ENCODE measurements at regions not wholly inside any gene's neighbourhood (a gene's known extent, or its start where the extent isn't known, plus 50 kb on each side); places are given as distances from the start of the nearest gene placed in this dataset.

GRCh38 chr7:127487381-127487780, 94.9 kb upstream of the ZNF800 start:
- Histone ChIP-seq H4K20me1 (ENCODE audit: insufficient read depth, low read length) (no peaks in the 10 kb centered on the region), H3K79me2 (ENCODE audit: insufficient read depth, low read length) (no peaks in the 10 kb centered on the region), H3K9me3 (ENCODE audit: low read length) (no peaks in the 10 kb centered on the region), H3K27me3 (ENCODE audit: insufficient read depth, low read length) (no peaks in the 10 kb centered on the region), H3K27ac (ENCODE audit: low read depth, low read length, poor library complexity, severe bottlenecking) (no peak overlapping the region), H3K9me2 (ENCODE audit: low read depth, low read length) (no peaks in the 10 kb centered on the region), H3F3A (ENCODE audit: insufficient read depth, low read length) (no peaks in the 10 kb centered on the region), H3K9ac (ENCODE audit: low read length) (no peak overlapping the region), H3K4me1 (ENCODE audit: insufficient read depth, low read length, severe bottlenecking) (no peaks in the 10 kb centered on the region), H3K36me3 (ENCODE audit: insufficient read depth, low read length) (no peaks in the 10 kb centered on the region), H2AFZ (ENCODE audit: low read length) (no peak overlapping the region), H3K4me3 (ENCODE audit: low read depth, low read length, poor library complexity, severe bottlenecking) (no peak overlapping the region), H3K4me2 (ENCODE audit: low read length) (no peak overlapping the region)
- TF ChIP-seq EZH2 (IDR thresholded peaks at IDR 0.05; ENCODE audit: borderline replicate concordance, low read length), result no peak

GRCh38 chr7:127486654-127487053, 94.1 kb upstream of the ZNF800 start:
- H3K9me3 ChIP-seq (ENCODE audit: low read length), result no peaks in the 10 kb centered on the region
- H3K4me3 ChIP-seq (ENCODE audit: low read depth, low read length, poor library complexity, severe bottlenecking), result no peak overlapping the region
- no peak overlapping the region for H3K27ac ChIP-seq (ENCODE audit: low read depth, low read length, poor library complexity, severe bottlenecking)
- TF ChIP-seq CTCF (IDR thresholded peaks at IDR 0.05; ENCODE audit: low read length), result peak; percentile 15; the same call in 1 of the 2 replicates
- no peak for TF ChIP-seq EZH2 (IDR thresholded peaks at IDR 0.05; ENCODE audit: borderline replicate concordance, low read length)
- no peaks in the 10 kb centered on the region for H3K36me3 ChIP-seq (ENCODE audit: insufficient read depth, low read length)
- no peaks in the 10 kb centered on the region for H3K27me3 ChIP-seq (ENCODE audit: insufficient read depth, low read length)
- no peak overlapping the region for H3K4me2 ChIP-seq (ENCODE audit: low read length)
- H3K79me2 ChIP-seq (ENCODE audit: insufficient read depth, low read length), result no peaks in the 10 kb centered on the region
- no peaks in the 10 kb centered on the region for H3F3A ChIP-seq (ENCODE audit: insufficient read depth, low read length)
- H3K9me2 ChIP-seq (ENCODE audit: low read depth, low read length), result no peaks in the 10 kb centered on the region
- no peak overlapping the region for H3K9ac ChIP-seq (ENCODE audit: low read length)
- H4K20me1 ChIP-seq (ENCODE audit: insufficient read depth, low read length), result no peaks in the 10 kb centered on the region
- no peak overlapping the region for H2AFZ ChIP-seq (ENCODE audit: low read length)
- H3K4me1 ChIP-seq (ENCODE audit: insufficient read depth, low read length, severe bottlenecking), result no peaks in the 10 kb centered on the region

- H3K4me3 ChIP-seq (ENCODE audit: low read depth, low read length, poor library complexity, severe bottlenecking), result no peak overlapping the region
- no peak overlapping the region for H3K27ac ChIP-seq (ENCODE audit: low read depth, low read length, poor library complexity, severe bottlenecking)
- no peaks in the 10 kb centered on the region for H3K27me3 ChIP-seq (ENCODE audit: insufficient read depth, low read length)
- H3K36me3 ChIP-seq (ENCODE audit: insufficient read depth, low read length), result no peaks in the 10 kb centered on the region
- no peaks in the 10 kb centered on the region for H3K79me2 ChIP-seq (ENCODE audit: insufficient read depth, low read length)
- H3K9ac ChIP-seq (ENCODE audit: low read length), result no peak overlapping the region
- H4K20me1 ChIP-seq (ENCODE audit: insufficient read depth, low read length), result no peaks in the 10 kb centered on the region
- H3K4me2 ChIP-seq (ENCODE audit: low read length), result no peak overlapping the region
- no peaks in the 10 kb centered on the region for H3K9me2 ChIP-seq (ENCODE audit: low read depth, low read length)
- no peaks in the 10 kb centered on the region for H3K9me3 ChIP-seq (ENCODE audit: low read length)
- no peaks in the 10 kb centered on the region for H3F3A ChIP-seq (ENCODE audit: insufficient read depth, low read length)
- no peak for TF ChIP-seq CTCF (IDR thresholded peaks at IDR 0.05; ENCODE audit: low read length)
- TF ChIP-seq EZH2 (IDR thresholded peaks at IDR 0.05; ENCODE audit: borderline replicate concordance, low read length), result no peak
- H3K4me1 ChIP-seq (ENCODE audit: insufficient read depth, low read length, severe bottlenecking), result no peaks in the 10 kb centered on the region
- no peak overlapping the region for H2AFZ ChIP-seq (ENCODE audit: low read length)
These were observed 93.0 kb upstream of the ZNF800 start for GRCh38 chr7:127485482-127485881.

DNA sequence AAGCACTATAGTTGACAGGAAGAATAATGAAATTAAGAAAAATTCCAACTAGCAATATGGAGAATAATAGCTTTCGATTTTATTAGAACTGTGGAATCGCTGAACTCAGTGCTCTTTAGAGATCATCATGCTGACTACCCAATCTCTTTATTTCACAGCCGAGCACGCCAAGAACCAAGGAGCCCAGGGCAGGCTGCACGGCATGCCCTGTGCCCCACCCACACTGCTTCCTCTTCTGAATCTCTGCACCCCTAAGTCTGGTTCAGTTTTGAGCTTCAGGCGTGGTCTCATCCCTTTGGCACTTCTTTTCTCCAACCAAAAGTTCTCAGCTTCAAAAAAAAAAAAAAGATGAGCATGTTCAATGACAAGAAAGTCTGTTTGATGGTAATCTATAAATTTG, 92.4 kb upstream of the ZNF800 start:
- H3K9me2 ChIP-seq (ENCODE audit: low read depth, low read length), result no peaks in the 10 kb centered on the region
- H2AFZ ChIP-seq (ENCODE audit: low read length), result no peak overlapping the region
- no peaks in the 10 kb centered on the region for H3K36me3 ChIP-seq (ENCODE audit: insufficient read depth, low read length)
- no peaks in the 10 kb centered on the region for H3K4me1 ChIP-seq (ENCODE audit: insufficient read depth, low read length, severe bottlenecking)
- H3K79me2 ChIP-seq (ENCODE audit: insufficient read depth, low read length), result no peaks in the 10 kb centered on the region
- H3K4me2 ChIP-seq (ENCODE audit: low read length), result no peak overlapping the region
- H3K9ac ChIP-seq (ENCODE audit: low read length), result no peak overlapping the region
- no peak overlapping the region for H3K4me3 ChIP-seq (ENCODE audit: low read depth, low read length, poor library complexity, severe bottlenecking)
- no peaks in the 10 kb centered on the region for H3F3A ChIP-seq (ENCODE audit: insufficient read depth, low read length)
- no peaks in the 10 kb centered on the region for H3K27me3 ChIP-seq (ENCODE audit: insufficient read depth, low read length)
- no peak overlapping the region for H3K27ac ChIP-seq (ENCODE audit: low read depth, low read length, poor library complexity, severe bottlenecking)
- no peaks in the 10 kb centered on the region for H3K9me3 ChIP-seq (ENCODE audit: low read length)
- TF ChIP-seq CTCF (IDR thresholded peaks at IDR 0.05; ENCODE audit: low read length) (no peak), EZH2 (IDR thresholded peaks at IDR 0.05; ENCODE audit: borderline replicate concordance, low read length) (no peak)
- no peaks in the 10 kb centered on the region for H4K20me1 ChIP-seq (ENCODE audit: insufficient read depth, low read length)

Measured in OCI-LY1 (cell line).